GM18867 (cell line): ENCODE measurements at regions not wholly inside any gene's neighbourhood (a gene's known extent, or its start where the extent isn't known, plus 50 kb on each side); places are given as distances from the start of the nearest gene placed in this dataset.

Experiments used
- ATAC-seq: cut with Tn5 transposase; IDR thresholded peaks from one replicate; pipeline ENCODE4 v1.9.1; 2021; ENCODE audit warnings: mild to moderate bottlenecking, moderate library complexity; ENCODE audit not compliant: unreplicated experiment

DNA sequence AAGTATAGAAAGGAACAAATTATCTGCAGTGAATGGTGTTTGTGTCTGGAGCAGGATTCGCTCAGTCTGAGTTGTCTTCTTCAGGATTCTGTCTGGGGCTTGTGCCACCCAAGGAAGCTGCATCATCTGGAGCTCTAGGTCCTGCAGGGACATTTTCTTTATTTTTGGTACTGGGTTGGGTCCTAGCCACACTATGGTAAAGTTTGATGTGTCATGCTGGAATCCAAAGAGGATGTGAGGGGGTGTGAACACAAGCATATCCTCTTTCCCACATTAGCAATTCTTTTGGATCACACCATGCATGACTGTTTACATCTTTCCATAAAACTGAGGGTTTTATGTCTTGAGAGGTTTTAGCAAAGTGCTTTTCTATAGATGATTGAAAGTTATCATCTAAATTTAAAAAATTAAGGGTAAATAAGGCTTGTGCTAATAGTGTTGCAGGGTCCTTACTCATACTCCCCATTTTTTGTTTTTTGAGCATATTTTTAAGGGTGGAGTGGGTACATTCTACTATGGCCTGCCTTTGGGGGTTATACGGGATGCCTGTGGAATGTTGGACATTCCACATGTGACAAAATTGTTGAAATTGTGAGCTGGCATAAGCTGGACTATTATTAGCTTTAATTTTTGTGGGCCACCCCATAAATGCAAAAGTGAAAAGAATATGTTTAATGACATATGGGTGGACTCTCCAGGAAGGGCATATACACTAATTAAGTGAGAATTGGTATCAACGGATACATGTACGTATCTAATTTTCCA is 152.0 kb upstream of the HMCN1 start:
- ATAC-seq, result no peak

DNA sequence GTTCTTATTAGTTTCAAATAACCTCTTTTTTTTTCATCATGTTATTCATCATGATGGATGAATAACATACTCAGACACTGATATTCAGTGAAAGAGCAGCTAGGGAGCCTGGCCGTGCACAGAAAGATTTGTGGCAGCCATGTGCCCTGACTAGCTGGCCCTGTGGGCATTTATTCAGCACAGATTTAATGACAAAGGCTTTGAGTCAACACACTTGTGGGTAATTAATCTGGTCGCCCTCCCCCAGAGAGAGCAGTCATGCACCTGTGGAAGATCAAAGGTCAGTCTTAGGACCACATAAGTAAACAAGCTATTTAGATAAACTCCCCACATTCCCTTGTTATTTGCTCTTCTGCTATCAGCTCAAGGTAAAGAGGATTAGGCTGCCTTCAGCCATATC is 153.2 kb upstream of the HMCN1 start:
- no peak for ATAC-seq

DNA sequence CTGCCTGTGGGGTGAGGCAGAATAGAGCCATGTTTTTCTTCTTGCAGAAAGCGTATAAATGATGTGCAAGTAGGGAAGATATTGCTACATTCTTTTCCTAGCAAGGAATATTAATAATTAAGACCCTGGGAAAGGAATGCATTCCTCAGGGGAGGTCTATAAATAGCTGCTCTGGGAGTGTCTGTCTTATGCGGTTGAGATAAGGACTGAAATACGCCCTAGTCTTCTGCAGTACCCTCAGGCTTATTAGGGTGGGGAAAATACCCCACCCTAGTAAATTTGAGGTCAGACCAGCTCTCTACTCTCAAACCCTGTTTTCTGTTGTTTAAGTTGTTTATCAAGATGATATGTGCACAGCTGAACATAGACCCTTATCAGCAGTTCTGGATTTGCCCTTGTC is 155.9 kb upstream of the HMCN1 start:
- ATAC-seq, result no peak

DNA sequence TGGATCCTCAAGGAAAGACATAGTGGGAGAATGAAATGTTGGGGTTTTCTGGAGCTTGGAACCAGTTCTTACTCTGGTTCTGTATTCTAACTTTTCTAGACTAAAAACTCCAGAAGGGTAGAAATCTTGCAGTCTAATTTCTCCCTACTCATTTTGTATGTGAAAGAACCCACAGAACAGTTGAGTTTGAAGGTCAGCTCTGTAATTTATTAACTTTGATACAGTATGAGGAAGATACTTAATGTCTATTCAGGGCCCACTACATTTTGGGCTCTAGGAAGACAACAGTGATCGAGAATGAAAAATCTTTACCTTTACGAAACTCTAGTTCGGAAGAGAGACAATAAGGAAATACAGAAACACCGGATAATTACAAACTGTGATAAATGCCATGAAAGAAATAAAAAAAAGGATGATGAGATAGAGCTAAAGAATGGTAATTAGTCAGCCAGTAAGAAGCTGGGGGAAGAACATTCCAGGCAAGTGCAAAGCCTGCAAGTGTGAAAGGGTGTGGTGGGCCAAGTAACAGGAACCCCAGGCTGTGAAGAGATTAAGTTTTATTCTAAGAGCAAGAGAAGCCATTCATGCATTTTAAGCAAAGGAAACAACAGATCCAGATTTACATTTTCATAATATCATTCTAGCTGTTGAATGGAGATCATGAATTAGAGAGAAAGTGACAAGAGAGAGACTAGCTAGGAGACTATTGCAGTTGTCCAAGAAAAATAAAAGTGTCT is 159.9 kb upstream of the HMCN1 start:
- no peak for ATAC-seq

DNA sequence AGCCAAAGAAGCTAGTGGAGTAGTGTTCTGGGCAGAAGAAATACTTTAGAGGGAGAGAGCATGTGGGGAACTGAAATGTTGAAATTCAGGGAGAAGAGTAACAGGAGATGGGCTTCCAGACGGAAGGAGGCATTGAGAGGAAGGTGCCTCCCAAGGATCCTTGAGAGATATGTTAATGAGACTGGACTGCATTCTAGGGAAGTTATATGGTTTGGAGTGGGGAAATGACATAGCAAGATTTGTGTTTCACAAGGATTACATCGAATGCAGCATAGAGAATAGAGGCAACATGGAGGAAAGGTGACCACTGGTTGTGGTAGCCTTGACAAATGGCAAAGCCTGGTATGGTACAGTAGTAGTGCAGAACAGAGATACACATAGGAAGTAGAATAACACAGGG is 160.5 kb upstream of the HMCN1 start:
- no peak for ATAC-seq

DNA sequence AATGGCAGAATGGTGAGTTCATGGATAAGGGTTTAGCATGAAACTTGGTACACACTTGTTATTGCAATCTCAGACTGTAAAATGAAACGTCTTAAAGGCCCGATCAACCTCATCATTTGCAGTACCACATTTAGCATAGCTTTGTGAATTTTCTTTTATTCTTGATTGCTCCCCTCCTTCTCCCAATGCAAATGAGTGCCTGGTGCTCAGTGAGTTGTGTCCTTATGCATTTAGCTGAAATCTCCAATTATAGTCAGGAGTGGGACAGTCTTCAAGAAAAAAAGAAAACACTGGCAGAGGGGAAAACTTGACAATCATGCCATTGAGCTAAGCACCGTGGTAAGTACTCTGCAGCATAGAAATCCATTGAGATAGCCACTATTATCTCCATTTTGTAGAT is 161.0 kb upstream of the HMCN1 start:
- ATAC-seq, result no peak

DNA sequence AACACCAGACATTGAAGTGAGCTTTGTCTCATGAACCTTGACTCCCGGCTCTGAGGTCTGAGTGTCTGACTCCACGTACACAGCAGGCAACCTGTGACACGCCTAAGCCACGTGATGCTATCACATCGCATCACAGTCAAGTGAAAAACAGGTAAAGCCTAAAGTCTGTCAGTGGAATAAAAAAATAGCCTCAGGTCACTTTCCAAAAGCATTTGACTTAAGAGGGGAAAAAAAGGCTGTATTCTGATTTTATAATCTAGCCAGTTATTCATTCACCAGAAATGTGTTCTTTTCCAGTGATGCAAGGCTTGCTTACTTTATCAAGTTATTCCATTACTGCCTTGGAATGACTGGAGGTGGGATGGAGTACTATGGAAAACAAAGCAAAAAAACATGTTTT is 163.2 kb upstream of the HMCN1 start:
- ATAC-seq, result no peak

DNA sequence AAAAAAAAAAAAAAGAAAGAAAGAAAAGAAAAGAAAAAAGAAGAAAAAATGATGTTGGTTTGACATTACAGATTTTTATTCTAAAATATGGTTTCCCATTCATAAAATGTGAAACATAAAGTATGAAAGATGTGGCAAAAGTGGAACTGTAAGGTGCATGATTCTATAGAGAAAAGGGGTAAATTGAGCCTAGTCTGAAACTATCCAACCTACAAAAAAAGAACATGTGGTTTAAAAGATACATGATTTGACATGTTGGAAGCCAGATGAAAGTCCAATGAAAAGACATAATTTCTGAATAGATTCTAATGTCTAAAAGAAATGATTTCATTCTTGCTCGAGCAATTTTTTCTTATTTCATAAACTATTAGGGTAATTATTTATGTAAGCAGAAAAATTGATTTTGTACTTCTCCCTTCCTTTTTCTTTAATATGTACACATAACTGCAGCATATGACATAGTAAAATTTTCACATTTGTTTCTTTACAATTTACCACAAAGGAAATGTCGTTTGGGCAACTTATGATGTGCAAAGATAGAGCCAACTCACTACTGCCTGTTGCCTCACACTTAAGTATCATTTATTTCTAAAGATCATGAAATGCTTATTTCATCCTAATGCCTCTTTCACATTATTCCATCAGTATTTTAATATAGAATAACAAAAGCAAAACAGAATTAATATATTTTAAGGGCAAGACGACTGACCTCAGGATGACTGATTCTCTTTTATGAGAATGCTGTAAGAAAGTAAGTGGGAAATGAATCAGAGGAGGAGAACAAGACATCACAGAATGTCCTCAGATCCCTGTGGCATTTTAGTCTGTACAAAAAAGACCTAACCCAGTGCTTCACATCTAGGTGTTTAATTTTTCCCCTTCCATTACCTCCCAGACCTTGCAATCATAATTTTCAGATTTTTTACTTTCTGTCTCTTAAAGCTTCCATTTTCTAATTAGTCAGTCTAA is 165.8 kb upstream of the HMCN1 start:
- no peak for ATAC-seq

DNA sequence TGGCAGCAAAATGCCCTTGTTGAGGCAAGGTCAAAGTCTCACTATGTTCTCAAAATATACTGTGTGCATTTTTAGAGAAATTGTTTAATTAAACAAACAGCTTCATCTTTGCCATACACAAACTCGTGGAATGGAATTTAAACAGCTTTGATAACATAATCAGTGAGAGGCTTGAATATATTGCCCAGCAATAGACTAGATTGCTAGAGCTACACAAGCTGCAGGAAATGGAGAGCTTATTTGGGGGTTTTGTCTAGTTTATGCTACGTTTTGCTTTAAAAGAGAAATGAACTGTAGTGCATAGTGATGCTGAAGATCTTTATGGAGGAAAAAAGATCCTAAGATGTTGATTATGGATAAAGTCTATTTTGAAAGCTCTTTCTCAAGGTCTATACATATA is 166.8 kb upstream of the HMCN1 start:
- ATAC-seq, result no peak

DNA sequence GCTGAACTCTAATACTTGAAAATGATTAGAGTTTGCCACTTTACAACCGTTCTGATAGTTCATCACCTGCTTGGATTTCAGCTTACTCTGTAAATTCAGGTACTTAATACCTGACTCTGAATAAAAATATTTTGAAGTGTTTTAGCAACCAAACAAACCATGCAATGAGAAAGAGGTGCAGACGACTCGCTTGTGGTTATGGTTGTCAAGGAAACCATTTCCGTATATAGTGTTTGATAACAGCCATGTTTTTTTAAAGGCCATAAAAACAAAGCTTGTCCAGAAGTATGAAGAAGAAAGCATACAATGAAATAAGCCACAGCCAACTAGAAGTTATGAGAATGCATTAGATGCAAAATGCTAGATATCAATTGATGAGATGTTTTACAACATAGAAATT is 167.2 kb upstream of the HMCN1 start:
- ATAC-seq, result no peak

DNA sequence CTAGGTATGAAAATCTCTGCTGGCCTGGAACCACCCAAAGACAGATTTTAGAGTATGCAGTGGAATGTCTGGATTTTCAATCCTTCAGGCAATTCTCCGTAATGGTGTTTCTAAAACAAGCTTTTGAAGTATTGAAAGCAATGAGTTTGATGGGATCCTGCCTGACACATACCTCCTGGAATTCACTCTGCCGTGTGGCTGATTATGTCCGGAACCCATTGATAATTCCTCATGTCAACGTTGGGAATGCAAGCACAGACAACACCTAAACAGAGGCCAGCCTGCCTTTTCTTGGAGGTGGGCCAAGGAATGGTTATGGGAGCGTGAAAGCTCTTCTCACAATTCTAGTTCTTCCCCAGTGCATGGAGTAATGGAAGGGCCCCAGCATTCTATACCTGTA is 168.9 kb upstream of the HMCN1 start:
- ATAC-seq, result no peak

DNA sequence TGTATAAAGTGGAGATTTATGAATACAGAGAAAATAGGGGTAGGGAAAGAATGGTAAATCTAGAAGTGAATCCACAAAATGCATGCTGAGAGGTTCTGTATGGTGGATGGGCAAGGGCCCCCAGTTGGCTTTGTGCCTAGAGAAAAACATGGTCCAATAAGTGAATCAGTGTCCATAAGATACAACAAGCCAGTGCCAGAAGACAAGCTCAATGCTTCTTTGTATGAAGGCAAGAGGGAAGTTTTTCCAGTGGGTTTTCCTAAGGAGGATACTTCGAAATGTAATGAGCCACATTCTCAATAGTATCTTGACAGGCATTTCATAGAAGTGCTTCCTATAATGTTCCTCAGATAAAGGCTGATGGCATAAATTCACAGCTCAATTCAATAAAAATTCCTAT is 169.4 kb upstream of the HMCN1 start:
- no peak for ATAC-seq

DNA sequence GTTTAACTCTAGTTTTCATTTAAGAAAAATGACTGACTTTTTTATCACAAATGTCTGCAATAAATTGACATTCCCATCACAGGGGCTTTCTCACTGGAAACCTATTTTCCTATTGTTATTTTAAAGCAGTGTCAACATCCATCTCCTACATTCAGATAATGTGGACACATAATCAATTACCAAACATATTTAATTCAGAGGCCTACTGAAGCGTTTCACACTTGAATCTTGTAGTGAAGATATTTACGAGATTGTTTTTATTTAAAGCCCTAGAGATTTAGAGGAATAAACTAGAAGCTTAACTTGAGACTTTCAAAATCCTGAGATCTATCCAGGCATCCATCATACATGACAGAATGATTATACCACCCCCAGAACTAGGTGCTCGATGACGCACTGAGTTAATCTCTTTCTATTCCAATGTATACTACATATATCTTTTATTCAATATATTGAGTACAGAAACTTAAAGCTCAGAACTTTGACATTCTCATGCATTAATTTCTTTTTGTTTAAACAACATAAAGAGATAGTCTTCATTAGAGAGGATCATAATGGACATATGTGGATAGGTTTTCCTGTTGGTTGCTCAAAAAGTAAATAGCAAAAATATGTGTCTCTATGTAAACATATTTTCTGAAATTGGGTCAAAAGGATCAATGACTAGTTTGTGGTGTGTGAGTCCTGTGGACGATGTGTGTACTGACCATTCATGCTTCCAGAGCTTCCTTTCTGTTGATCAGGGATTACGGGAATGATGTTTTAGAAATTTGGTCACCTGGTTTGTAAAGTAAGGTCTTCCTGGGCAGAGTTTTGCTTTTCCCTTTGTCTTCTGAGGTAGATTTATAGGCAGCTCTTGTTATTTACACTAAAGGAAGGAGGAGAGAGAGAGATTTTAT is 171.5 kb upstream of the HMCN1 start:
- ATAC-seq, result no peak

DNA sequence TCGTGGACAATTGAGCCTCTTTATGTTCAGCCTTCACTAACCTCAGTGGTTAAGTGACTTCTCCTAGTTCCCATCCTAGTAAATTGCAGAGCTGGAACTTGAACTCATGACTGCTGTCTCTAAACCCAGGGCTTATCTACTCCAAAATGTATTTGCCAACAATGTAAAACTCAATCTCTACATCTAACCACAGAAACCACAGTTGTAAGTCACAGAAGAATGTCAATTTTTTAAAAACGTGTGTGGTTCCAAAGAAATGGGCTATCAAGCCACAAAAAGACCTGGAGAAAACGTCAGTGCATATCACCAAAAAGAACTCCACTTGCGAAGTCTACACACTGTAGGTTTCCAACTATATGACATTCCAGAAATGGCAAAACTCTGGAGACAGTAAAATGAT is 172.6 kb upstream of the HMCN1 start:
- ATAC-seq, result no peak

DNA sequence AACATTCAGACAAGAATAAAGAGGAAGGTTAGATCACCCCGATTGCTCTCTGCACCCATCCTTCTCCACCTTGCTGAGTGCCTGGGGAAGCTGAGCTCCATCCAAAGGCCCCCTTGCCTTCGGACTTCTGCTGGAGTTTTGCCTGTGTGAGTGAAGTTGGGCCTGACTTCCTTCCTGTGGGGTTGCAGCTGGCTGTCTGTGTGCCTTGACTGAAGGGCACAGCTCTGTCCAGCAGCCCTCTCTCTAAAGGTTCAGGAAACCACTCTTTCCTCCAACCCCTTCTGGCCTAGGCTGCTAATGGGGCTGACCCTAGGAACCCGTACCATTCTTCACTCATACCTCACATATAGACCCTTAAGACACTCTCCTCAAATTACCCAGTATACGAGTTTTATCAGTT is 173.4 kb upstream of the HMCN1 start:
- no peak for ATAC-seq

DNA sequence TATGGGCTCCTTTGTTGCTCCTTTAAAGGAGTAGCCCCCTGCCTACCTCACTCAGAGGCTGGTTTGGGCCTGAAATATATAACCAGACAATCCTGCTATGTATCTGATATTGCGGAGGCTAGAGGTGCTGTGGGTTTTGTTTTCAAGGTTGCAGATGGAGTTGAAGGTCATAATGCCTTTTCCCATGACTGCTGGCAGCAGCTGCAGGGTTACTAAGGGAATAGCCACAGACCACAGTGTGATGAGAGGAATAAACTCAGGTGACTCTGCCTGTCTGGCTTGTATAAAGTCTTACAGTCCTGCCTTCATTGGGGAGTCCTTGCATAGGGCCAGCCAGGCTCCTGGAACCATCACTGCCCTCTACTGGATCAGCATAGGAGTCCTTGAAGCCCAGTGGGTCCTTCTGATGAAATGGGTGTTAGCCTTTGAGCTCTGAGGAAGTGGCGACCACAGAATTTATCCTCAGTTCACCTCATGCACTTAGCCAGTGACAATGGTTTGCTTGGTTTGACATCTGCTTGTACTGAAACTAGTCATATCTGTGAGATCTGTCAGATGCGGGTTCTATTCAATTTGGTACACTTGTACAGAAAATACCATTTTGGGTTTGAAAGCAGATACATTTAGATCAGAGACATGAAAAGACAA is 174.4 kb upstream of the HMCN1 start:
- peak; percentile 98 for ATAC-seq

DNA sequence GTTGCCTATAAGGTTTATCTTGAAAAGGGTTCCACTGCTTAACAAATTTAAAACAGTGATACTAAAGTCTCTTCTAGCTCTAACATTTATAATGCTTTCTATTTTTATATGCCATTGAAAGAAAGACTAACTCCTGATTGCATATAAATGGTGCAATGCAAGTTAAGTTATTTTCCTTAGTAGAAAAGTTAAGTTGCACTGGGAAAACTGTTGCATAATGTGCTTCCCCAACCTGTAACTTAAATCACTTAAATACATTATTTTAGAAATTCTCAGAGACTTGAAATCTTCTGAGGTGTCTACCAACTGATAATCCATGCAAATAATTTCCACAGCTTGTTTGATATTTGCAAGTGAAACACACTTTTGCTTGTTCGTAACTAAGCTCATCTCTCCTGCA is 175.0 kb upstream of the HMCN1 start:
- ATAC-seq, result no peak

DNA sequence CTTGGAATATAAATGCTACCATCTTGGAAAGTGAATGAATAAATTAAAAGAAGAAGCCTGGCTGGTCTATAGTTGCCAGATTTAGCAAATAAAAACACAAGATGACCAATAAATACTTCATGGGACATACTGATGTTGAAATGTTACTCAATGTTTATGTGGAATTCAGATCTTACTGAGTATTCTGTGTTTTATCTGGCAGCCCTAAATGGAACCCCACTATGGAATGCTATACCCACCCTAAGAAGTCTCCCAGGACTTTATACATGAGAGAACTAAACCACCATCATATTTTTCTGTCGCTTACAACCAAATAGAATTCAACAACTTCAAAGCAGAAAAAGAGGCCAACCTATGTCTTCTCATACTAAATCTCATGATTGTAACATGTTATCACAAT is 177.6 kb upstream of the HMCN1 start:
- ATAC-seq, result no peak

DNA sequence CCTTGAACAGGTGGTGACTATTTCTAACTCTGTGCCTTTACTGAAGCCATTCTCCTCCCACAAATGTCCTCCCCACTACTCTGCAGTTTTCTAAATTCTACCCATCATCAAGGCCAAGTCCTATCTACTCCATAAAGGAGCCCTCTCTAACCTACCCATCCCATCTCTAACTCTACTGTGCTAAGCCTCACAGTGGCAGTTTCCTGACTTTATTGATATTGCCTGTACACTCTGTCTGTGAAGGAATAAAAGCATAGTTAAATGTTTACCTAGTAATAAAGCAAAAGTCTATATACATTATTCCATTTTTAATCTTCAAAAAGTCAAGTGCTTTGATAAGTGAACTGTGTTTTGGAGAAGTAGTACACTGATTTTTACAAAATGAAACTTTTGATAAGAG is 178.4 kb upstream of the HMCN1 start:
- no peak for ATAC-seq

DNA sequence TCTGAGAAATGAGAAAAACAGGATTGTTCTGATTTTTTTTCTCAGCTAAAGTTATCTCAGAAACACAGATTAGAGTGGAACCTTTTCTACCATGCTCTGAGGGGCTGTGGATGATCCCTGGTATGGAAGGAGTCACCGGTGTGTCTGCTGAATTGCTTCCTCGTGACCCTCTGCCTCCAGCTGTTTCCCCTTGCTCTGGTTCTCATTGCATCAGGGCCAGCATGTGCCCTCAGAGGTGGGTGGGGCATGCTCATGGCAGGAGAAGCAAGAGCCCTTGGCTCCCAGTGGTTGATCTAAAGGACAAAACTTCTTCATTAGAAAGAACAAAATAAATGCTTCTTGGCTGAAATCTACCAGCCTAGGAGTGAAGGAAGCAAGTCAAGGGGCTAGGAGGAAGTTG is 183.2 kb upstream of the HMCN1 start:
- ATAC-seq, result no peak
